WTC11 (cell line): ENCODE measurements at regions not wholly inside any gene's neighbourhood (a gene's known extent, or its start where the extent isn't known, plus 50 kb on each side); places are given as distances from the start of the nearest gene placed in this dataset.

Experiments
- ATAC-seq: fragments of 200-7000 bp; cut with Tn5 transposase; 2 replicates; pipeline ENCODE4 v1.10.0; 2021; ENCODE audit warnings: mild to moderate bottlenecking, moderate library complexity
- CTCF ChIA-PET: fragments of 300-600 bp; sonication (Branson Sonifier 250); formaldehyde crosslinking; loops from one replicate; lab custom pipeline; 2021; ENCODE audit warnings: antibody characterized with exemption; lab: Charles Lee
- POLR2A ChIA-PET: fragments of 350-600 bp; sonication (Branson Sonifier 250); formaldehyde crosslinking; loops from one replicate; lab custom pipeline; 2021; ENCODE audit warnings: antibody characterized with exemption; lab: Charles Lee
- DNase-seq: peaks from one replicate; pipeline ENCODE4 v3.0.0; 2021; ENCODE audit warnings: low spot score
- H3K27ac Mint-ChIP-seq: 2 replicates; pipeline ENCODE4 v1.8.0; 2021; ENCODE audit warnings: mixed read lengths
- H3K27me3 Mint-ChIP-seq: 2 replicates; pipeline ENCODE4 v1.8.0; 2021; ENCODE audit warnings: low read depth, mild to moderate bottlenecking, moderate library complexity, mixed read lengths
- H3K36me3 Mint-ChIP-seq: 2 replicates; pipeline ENCODE4 v1.8.0; 2021; ENCODE audit warnings: mixed read lengths
- H3K4me1 Mint-ChIP-seq: 2 replicates; pipeline ENCODE4 v1.8.0; 2022; ENCODE audit warnings: mixed read lengths
- H3K4me3 Mint-ChIP-seq: 2 replicates; pipeline ENCODE4 v1.8.0; 2021; ENCODE audit warnings: mild to moderate bottlenecking, moderate library complexity, mixed read lengths
- H3K9me3 Mint-ChIP-seq: 2 replicates; pipeline ENCODE4 v1.8.0; 2021; ENCODE audit warnings: mixed read lengths
- AR ChIP-seq: fragments of 250-450 bp; sonication (Bioruptor Pico); IDR thresholded peaks from 2 replicates; pipeline ENCODE4 v1.9.0; 2021; ENCODE audit warnings: mild to moderate bottlenecking
- ARID4B ChIP-seq: sonication (generic); formaldehyde crosslinking; IDR thresholded peaks from 2 replicates; pipeline ENCODE4 v1.8.0; 2023; ENCODE audit warnings: missing genetic modification reagents, mild to moderate bottlenecking, borderline replicate concordance
- ATF2 ChIP-seq: sonication (generic); formaldehyde crosslinking; IDR thresholded peaks from 2 replicates; pipeline ENCODE4 v1.8.1; 2022; ENCODE audit warnings: low read depth, missing genetic modification reagents, borderline replicate concordance
- ATF3 ChIP-seq: sonication (generic); formaldehyde crosslinking; conservative IDR thresholded peaks from 2 replicates; pipeline ENCODE4 v1.8.1; 2022; ENCODE audit warnings: mild to moderate bottlenecking, missing genetic modification reagents
- CBFB ChIP-seq: sonication (generic); formaldehyde crosslinking; IDR thresholded peaks from 2 replicates; pipeline ENCODE4 v1.8.1; 2022; ENCODE audit warnings: mild to moderate bottlenecking, low read depth, missing genetic modification reagents
- ELF4 ChIP-seq: sonication (generic); formaldehyde crosslinking; IDR thresholded peaks from 2 replicates; pipeline ENCODE4 v1.8.1; 2022; ENCODE audit warnings: low read depth, mild to moderate bottlenecking, moderate library complexity, missing genetic modification reagents
- FOXK1 ChIP-seq: sonication (generic); formaldehyde crosslinking; IDR thresholded peaks from 2 replicates; pipeline ENCODE4 v1.8.0; 2022; ENCODE audit warnings: mild to moderate bottlenecking, moderate library complexity, missing genetic modification reagents
- FOXP1 ChIP-seq: sonication (generic); formaldehyde crosslinking; IDR thresholded peaks from 2 replicates; pipeline ENCODE4 v1.8.0; 2022; ENCODE audit warnings: missing genetic modification reagents, mild to moderate bottlenecking, moderate library complexity, borderline replicate concordance
- FOXP4 ChIP-seq: sonication (generic); formaldehyde crosslinking; IDR thresholded peaks from 2 replicates; pipeline ENCODE4 v1.8.0; 2022; ENCODE audit warnings: mild to moderate bottlenecking, missing genetic modification reagents
- MYBL2 ChIP-seq: sonication (generic); formaldehyde crosslinking; IDR thresholded peaks from 2 replicates; pipeline ENCODE4 v1.8.1; 2023; ENCODE audit warnings: mild to moderate bottlenecking, moderate library complexity, missing genetic modification reagents
- PRDM15 ChIP-seq: sonication (generic); formaldehyde crosslinking; IDR thresholded peaks from 2 replicates; pipeline ENCODE4 v1.8.0; 2022; ENCODE audit warnings: missing genetic modification reagents
- SOX15 ChIP-seq: fragments of 250-450 bp; sonication (Bioruptor Pico); IDR thresholded peaks from 2 replicates; pipeline ENCODE4 v1.9.0; 2021; ENCODE audit warnings: mild to moderate bottlenecking
- TP53 ChIP-seq: sonication (generic); formaldehyde crosslinking; IDR thresholded peaks from 2 replicates; pipeline ENCODE4 v1.8.1; 2023; ENCODE audit warnings: mild to moderate bottlenecking, missing genetic modification reagents
- ZNF121 ChIP-seq: sonication (generic); formaldehyde crosslinking; IDR thresholded peaks from 2 replicates; pipeline ENCODE4 v1.8.0; 2023; ENCODE audit warnings: missing genetic modification reagents
- ZNF138 ChIP-seq: sonication (generic); formaldehyde crosslinking; conservative IDR thresholded peaks from 2 replicates; pipeline ENCODE4 v1.8.1; 2022; ENCODE audit warnings: mild to moderate bottlenecking, moderate library complexity, missing genetic modification reagents
- ZNF263 ChIP-seq: sonication (generic); formaldehyde crosslinking; IDR thresholded peaks from 2 replicates; pipeline ENCODE4 v1.8.1; 2022; ENCODE audit warnings: low read depth, mild to moderate bottlenecking, moderate library complexity, missing genetic modification reagents
- ZSCAN18 ChIP-seq: fragments of 250-450 bp; sonication (Bioruptor Pico); IDR thresholded peaks from 2 replicates; pipeline ENCODE4 v2.1.2; 2022; ENCODE audit warnings: mild to moderate bottlenecking, moderate library complexity

- no peak for TF ChIP-seq AR (CRISPR knock-in tag)
- no peak for TF ChIP-seq TP53 (CRISPR knock-in tag)
- no peak for TF ChIP-seq FOXP1 (CRISPR knock-in tag)
- TF ChIP-seq ZNF263 (CRISPR knock-in tag) = no peak
- no peak for TF ChIP-seq FOXP4
- TF ChIP-seq ARID4B (CRISPR knock-in tag) = no peak
- no peak for TF ChIP-seq ZNF121 (CRISPR knock-in tag)
- no peak for TF ChIP-seq ATF3 (CRISPR knock-in tag)
- TF ChIP-seq SOX15 (CRISPR knock-in tag) = no peak
- no peak for TF ChIP-seq ZNF138 (CRISPR knock-in tag)
- TF ChIP-seq ZSCAN18 (CRISPR knock-in tag) = no peak
- TF ChIP-seq CBFB (CRISPR knock-in tag) = no peak
Measured at GRCh38 chr7:113976508-113976907, 57.7 kb upstream of the PPP1R3A start (continued).

GRCh38 chr7:113968713-113969112 is 49.9 kb upstream of the PPP1R3A start:
- Mint-ChIP-seq H3K4me3 (no peak overlapping the region), H3K27me3 (no peaks in the 10 kb centered on the region), H3K36me3 (no peaks in the 10 kb centered on the region), H3K27ac (no peak overlapping the region), H3K9me3 (peaks cover 5% of the 10 kb centered on the region; the same call in 1 of the 2 replicates), H3K4me1 (peaks cover 2% of the 10 kb centered on the region; the same call in 1 of the 2 replicates)
- ATAC-seq (no peak), DNase-seq (no peak)
- ChIA-PET POLR2A (no interaction called here), CTCF (no interaction called here)
- TF ChIP-seq CBFB (CRISPR knock-in tag) = no peak
- TF ChIP-seq ATF2 (CRISPR knock-in tag) = no peak
- no peak for TF ChIP-seq MYBL2 (CRISPR knock-in tag)
- no peak for TF ChIP-seq ZNF263 (CRISPR knock-in tag)
- TF ChIP-seq FOXP4 = no peak
- TF ChIP-seq ELF4 (CRISPR knock-in tag) = no peak
- no peak for TF ChIP-seq PRDM15 (CRISPR knock-in tag)
- no peak for TF ChIP-seq FOXK1 (CRISPR knock-in tag)
